Trophoblast cell (in vitro differentiated cells and primary cell): ENCODE measurements at regions not wholly inside any gene's neighbourhood (a gene's known extent, or its start where the extent isn't known, plus 50 kb on each side); places are given as distances from the start of the nearest gene placed in this dataset.
A peak's percentile ranks its signal among the peaks of the same experiment; 100 is the strongest.
"Not testable (repeated sequence)": the region's sequence is repeated elsewhere in the genome, so short reads cannot be mapped to it uniquely, and the experiment has no call there.

Experiments
- DNase-seq, 2 donors: peaks; one replicate each; pipeline ENCODE4 v3.0.0-alpha.2; 2016
- H2AFZ ChIP-seq: 2 replicates; pipeline ENCODE4 v1.6.1; 2013; ENCODE audit warnings: low read length, moderate library complexity, mild to moderate bottlenecking; ENCODE audit not compliant: insufficient read depth, poor library complexity
- H2AK5ac ChIP-seq: 2 replicates; pipeline ENCODE4 v1.6.1; 2013; ENCODE audit warnings: mild to moderate bottlenecking, low read length
- H2BK120ac ChIP-seq: 2 replicates; pipeline ENCODE4 v1.6.1; 2013; ENCODE audit warnings: low read length, mild to moderate bottlenecking, moderate library complexity; ENCODE audit not compliant: insufficient read depth, poor library complexity
- H2BK12ac ChIP-seq: 2 replicates; pipeline ENCODE4 v1.6.1; 2013; ENCODE audit warnings: mild to moderate bottlenecking, low read length, moderate library complexity
- H2BK5ac ChIP-seq: 2 replicates; pipeline ENCODE4 v1.6.1; 2013; ENCODE audit warnings: low read length, low read depth, moderate library complexity, mild to moderate bottlenecking; ENCODE audit not compliant: poor library complexity
- H3K14ac ChIP-seq: 2 replicates; pipeline ENCODE4 v1.6.1; 2013; ENCODE audit warnings: mild to moderate bottlenecking, low read length
- H3K18ac ChIP-seq: 2 replicates; pipeline ENCODE4 v1.6.1; 2013; ENCODE audit warnings: mild to moderate bottlenecking, low read length
- H3K23ac ChIP-seq: 2 replicates; pipeline ENCODE4 v1.6.1; 2013; ENCODE audit warnings: low read length
- H3K27ac ChIP-seq: 2 replicates; pipeline ENCODE4 v1.5.1; 2013; ENCODE audit warnings: low read depth, mild to moderate bottlenecking, inconsistent platforms, low read length, moderate library complexity
- H3K27me3 ChIP-seq: 2 replicates; pipeline ENCODE4 v1.6.1; 2013; ENCODE audit warnings: inconsistent platforms, mild to moderate bottlenecking, low read length, moderate library complexity; ENCODE audit not compliant: insufficient read depth
- H3K36me3 ChIP-seq, 2 experiments: 1 replicate in 1 of 2; 2 replicates in 1 of 2; pipeline ENCODE4 v1.6.1; 2013; ENCODE audit warnings: low read length in 2 of 2, mild to moderate bottlenecking in 2 of 2, moderate library complexity in 1 of 2; ENCODE audit not compliant: insufficient read depth in 2 of 2, control insufficient read depth in 1 of 2
- H3K4ac ChIP-seq: 2 replicates; pipeline ENCODE4 v1.6.1; 2013; ENCODE audit warnings: low read depth, mild to moderate bottlenecking, low read length, moderate library complexity
- H3K4me1 ChIP-seq, 2 experiments: 1 replicate in 1 of 2; 2 replicates in 1 of 2; pipeline ENCODE4 v1.6.1; 2013; ENCODE audit warnings: low read length in 2 of 2, mild to moderate bottlenecking in 2 of 2, moderate library complexity in 1 of 2; ENCODE audit not compliant: insufficient read depth in 2 of 2, control insufficient read depth in 1 of 2
- H3K4me2 ChIP-seq: 2 replicates; pipeline ENCODE4 v1.6.1; 2013; ENCODE audit warnings: inconsistent platforms, mild to moderate bottlenecking, low read length, moderate library complexity
- H3K4me3 ChIP-seq: 2 replicates; pipeline ENCODE4 v1.5.1; 2013; ENCODE audit warnings: mild to moderate bottlenecking, low read depth, low read length, inconsistent platforms
- H3K79me1 ChIP-seq: one replicate; pipeline ENCODE4 v1.6.1; 2013; ENCODE audit warnings: low read length
- H3K79me2 ChIP-seq: 2 replicates; pipeline ENCODE4 v1.6.1; 2013; ENCODE audit warnings: low read length, mild to moderate bottlenecking; ENCODE audit not compliant: control insufficient read depth, insufficient read depth, poor library complexity
- H3K9ac ChIP-seq: 2 replicates; pipeline ENCODE4 v1.6.1; 2013; ENCODE audit warnings: mild to moderate bottlenecking, low read length
- H3K9me3 ChIP-seq: 2 replicates; pipeline ENCODE4 v1.6.1; 2013; ENCODE audit warnings: low read depth, mild to moderate bottlenecking, control low read depth, inconsistent platforms, low read length; ENCODE audit not compliant: insufficient read depth
- H4K12ac ChIP-seq: 2 replicates; pipeline ENCODE4 v1.6.1; 2013; ENCODE audit warnings: low read depth, mild to moderate bottlenecking, low read length, moderate library complexity
- H4K8ac ChIP-seq: 2 replicates; pipeline ENCODE4 v1.6.1; 2013; ENCODE audit warnings: low read depth, mild to moderate bottlenecking, low read length, moderate library complexity
- H4K91ac ChIP-seq: one replicate; pipeline ENCODE4 v1.6.1; 2013; ENCODE audit warnings: low read depth, mild to moderate bottlenecking, low read length, moderate library complexity
- WGBS: extraction: QIAGEN DNeasy Blood & Tissue Kit; methylation state at CpG from one replicate; pipeline ENCODE4 v1.1.7; 2013; ENCODE audit warnings: missing lambda C conversion rate; ENCODE audit not compliant: insufficient read length, insufficient coverage; ENCODE audit errors: extremely low coverage; 5-methylcytosine and 5-hydroxymethylcytosine counted together

GRCh38 chr7:152519290-152519689 is 83.5 kb upstream of the KMT2C start:
- no peak overlapping the region for H2BK12ac ChIP-seq
- no peak overlapping the region for H2AFZ ChIP-seq
- peaks cover 8% of the 10 kb centered on the region for H3K79me1 ChIP-seq
- no peak overlapping the region for H3K4me3 ChIP-seq
- no peak overlapping the region for H4K8ac ChIP-seq
- H2AK5ac ChIP-seq: no peak overlapping the region
- no peak overlapping the region for H3K9ac ChIP-seq
- no peak overlapping the region for H3K4ac ChIP-seq
- no peaks in the 10 kb centered on the region for H3K79me2 ChIP-seq
- no peak overlapping the region for H3K18ac ChIP-seq
- no peak overlapping the region for H3K27ac ChIP-seq
- no peak overlapping the region for H3K23ac ChIP-seq
- H3K4me2 ChIP-seq: no peak overlapping the region
- WGBS: no CpG with 5 or more reads among the region's 4 CpGs
- H3K4me1 ChIP-seq: peaks cover 2 to 3% of the 10 kb centered on the region in 2 experiments
- H4K91ac ChIP-seq: no peak overlapping the region
- H3K9me3 ChIP-seq: peaks cover 3% of the 10 kb centered on the region
- H3K27me3 ChIP-seq: no peaks in the 10 kb centered on the region
- no peak overlapping the region for H2BK5ac ChIP-seq
- H4K12ac ChIP-seq: no peak overlapping the region
- no peak overlapping the region for H2BK120ac ChIP-seq
- H3K14ac ChIP-seq: no peak overlapping the region
- peaks cover 0 to 2% of the 10 kb centered on the region in 2 experiments for H3K36me3 ChIP-seq
- DNase-seq: peak in 1 of 2 donors; percentile 17

- Histone ChIP-seq H4K91ac (no peak overlapping the region), H3K4me1 (no peaks in the 10 kb centered on the region), H4K12ac (no peak overlapping the region), H2BK120ac (no peak overlapping the region), H4K8ac (no peak overlapping the region), H3K79me1 (no peaks in the 10 kb centered on the region), H3K27me3 (no peaks in the 10 kb centered on the region), H2AFZ (no peak overlapping the region), H2BK5ac (no peak overlapping the region), H2AK5ac (no peak overlapping the region), H3K23ac (no peak overlapping the region), H3K36me3 (peaks cover 0 to 2% of the 10 kb centered on the region in 2 experiments), H3K4me3 (no peak overlapping the region), H3K79me2 (no peaks in the 10 kb centered on the region), H3K9ac (no peak overlapping the region), H3K27ac (no peak overlapping the region), H3K14ac (no peak overlapping the region), H3K9me3 (peaks cover 3% of the 10 kb centered on the region), H3K4ac (no peak overlapping the region), H3K18ac (no peak overlapping the region), H2BK12ac (no peak overlapping the region), H3K4me2 (no peak overlapping the region)
- no CpG with 5 or more reads among the region's 9 CpGs for WGBS
- no peak for DNase-seq
Observed at GRCh38 chr7:152516216-152516615, 80.4 kb upstream of the KMT2C start.

GRCh38 chr7:152515266-152515950 is 79.6 kb upstream of the KMT2C start:
- H3K9me3 ChIP-seq, H2BK5ac ChIP-seq, H3K27me3 ChIP-seq, H4K91ac ChIP-seq, H3K18ac ChIP-seq, H2BK120ac ChIP-seq, H3K36me3 ChIP-seq, H2BK12ac ChIP-seq, H2AK5ac ChIP-seq, H3K4me3 ChIP-seq, H4K8ac ChIP-seq, H3K4ac ChIP-seq, H2AFZ ChIP-seq, H3K4me1 ChIP-seq, H3K9ac ChIP-seq, H3K4me2 ChIP-seq, H3K14ac ChIP-seq, DNase-seq, H4K12ac ChIP-seq, H3K79me1 ChIP-seq, H3K79me2 ChIP-seq, H3K23ac ChIP-seq, H3K27ac ChIP-seq: not testable (repeated sequence)
- no CpG with 5 or more reads among the region's 25 CpGs for WGBS

GRCh38 chr7:152514771-152515105 is 78.9 kb upstream of the KMT2C start:
- H2BK12ac ChIP-seq: no peak overlapping the region
- no peak overlapping the region for H2AK5ac ChIP-seq
- H4K12ac ChIP-seq: no peak overlapping the region
- H3K4me3 ChIP-seq: no peak overlapping the region
- H3K36me3 ChIP-seq: peaks cover 0 to 2% of the 10 kb centered on the region in 2 experiments
- H3K18ac ChIP-seq: no peak overlapping the region
- no peaks in the 10 kb centered on the region for H3K79me2 ChIP-seq
- H3K4me2 ChIP-seq: no peak overlapping the region
- no peak overlapping the region for H2AFZ ChIP-seq
- no CpG with 5 or more reads among the region's 14 CpGs for whole genome bisulfite sequencing
- no peaks in the 10 kb centered on the region for H3K4me1 ChIP-seq
- no peak overlapping the region for H4K91ac ChIP-seq
- no peaks in the 10 kb centered on the region for H3K79me1 ChIP-seq
- no peak overlapping the region for H3K27ac ChIP-seq
- H3K9ac ChIP-seq: no peak overlapping the region
- DNase-seq: no peak
- no peak overlapping the region for H3K14ac ChIP-seq
- H3K23ac ChIP-seq: no peak overlapping the region
- H3K4ac ChIP-seq: no peak overlapping the region
- H3K9me3 ChIP-seq: peaks cover 3% of the 10 kb centered on the region
- no peak overlapping the region for H4K8ac ChIP-seq
- H2BK5ac ChIP-seq: no peak overlapping the region
- no peaks in the 10 kb centered on the region for H3K27me3 ChIP-seq
- H2BK120ac ChIP-seq: no peak overlapping the region
